ENCODE measurements at regions not wholly inside any gene's neighbourhood (a gene's known extent, or its start where the extent isn't known, plus 50 kb on each side); places are given as distances from the start of the nearest gene placed in this dataset.

DNA sequence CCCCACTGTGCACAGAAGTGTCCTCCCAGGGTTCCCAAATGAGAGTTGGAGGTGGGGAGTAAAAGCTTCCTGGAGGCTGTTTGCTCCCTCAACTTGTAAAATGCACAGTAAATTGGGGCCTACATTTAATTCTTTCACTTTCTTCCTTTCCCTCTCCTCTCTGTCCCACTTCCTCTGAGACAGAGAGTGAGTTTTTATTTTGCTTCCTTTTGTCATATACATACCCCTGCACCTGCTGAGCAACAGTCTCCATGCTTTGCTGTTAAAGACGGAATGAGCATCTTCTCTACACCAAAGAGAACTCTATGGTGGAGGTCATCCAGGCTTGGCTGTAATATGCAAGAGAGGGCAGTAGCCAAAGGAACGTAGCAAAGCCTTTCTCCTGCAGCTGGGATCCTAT lies 79.3 kb upstream of the VAV3 start:
- TF ChIP-seq BACH1 (IDR thresholded peaks at IDR 0.05; ENCODE audit: low read length), result no peak
- Histone ChIP-seq H2BK12ac (ENCODE audit: low read depth, low read length) (no peak overlapping the region), H3K4me3 (ENCODE audit: extremely low read depth in 1 of 4, insufficient read depth in 2 of 4, low read depth in 3 of 4, low read length in 4 of 4) (no peak overlapping the region), H3K23ac (ENCODE audit: insufficient read length) (no peak overlapping the region), H3K79me2 (ENCODE audit: control insufficient read depth in 1 of 2, insufficient read depth in 2 of 2, low read length in 2 of 2) (no peaks in the 10 kb centered on the region), H4K8ac (ENCODE audit: extremely low read depth, insufficient read depth, low read length) (no peak overlapping the region), H3K79me1 (ENCODE audit: low read depth, low read length) (no peaks in the 10 kb centered on the region), H3K4me2 (ENCODE audit: insufficient read depth in 1 of 2, low read depth in 2 of 2, low read length in 2 of 2) (no peak overlapping the region), H3K27me3 (replicated peaks in 1 of 4; ENCODE audit: control insufficient read depth in 3 of 4, extremely low read depth in 1 of 4, insufficient read depth in 3 of 4, low read length in 3 of 4) (no peaks in the 10 kb centered on the region), H2AFZ (ENCODE audit: low read length) (no peak overlapping the region), H3K9me3 (ENCODE audit: insufficient read depth in 2 of 2, low read depth in 1 of 2, low read length in 1 of 2) (0 out of 4 replicates have a peak, but pooled peaks cover 0 to 3% of the 10 kb centered on the region in 2 experiments), H3K9ac (replicated peaks in 1 of 4; ENCODE audit: extremely low read depth in 1 of 4, low read depth in 3 of 4, low read length in 3 of 4) (no peak overlapping the region), H2BK120ac (replicated peaks; ENCODE audit: low read depth, low read length) (no peak overlapping the region), H4K20me1 (replicated peaks in 1 of 2; ENCODE audit: control insufficient read depth in 1 of 2, insufficient read depth in 2 of 2, low read length in 2 of 2) (no peaks in the 10 kb centered on the region), H3K56ac (replicated peaks; ENCODE audit: insufficient read length, low read depth, low read length) (no peak overlapping the region), H2AK5ac (ENCODE audit: low read depth, low read length) (no peak overlapping the region), H3K27ac (ENCODE audit: low read depth, low read length) (no peak overlapping the region), H2BK5ac (ENCODE audit: low read depth, low read length) (no peak overlapping the region), H3K4ac (replicated peaks; ENCODE audit: insufficient read length, low read depth, low read length) (no peak overlapping the region), H2BK15ac (ENCODE audit: low read length) (no peak overlapping the region), H4K5ac (ENCODE audit: insufficient read length, low read depth, low read length) (no peak overlapping the region), H3K18ac (ENCODE audit: extremely low read depth, low read length) (no peak overlapping the region), H3K14ac (ENCODE audit: insufficient read length) (no peak overlapping the region), H4K91ac (replicated peaks; ENCODE audit: insufficient read length, low read length) (no peak overlapping the region), H2BK20ac (ENCODE audit: low read length) (no peak overlapping the region), H3K23me2 (ENCODE audit: low read depth, low read length) (no peaks in the 10 kb centered on the region; the same call in 1 of the 2 replicates), H3K36me3 (ENCODE audit: control insufficient read depth in 2 of 4, insufficient read depth in 4 of 4, low read length in 3 of 4) (no peaks in the 10 kb centered on the region), H3K4me1 (replicated peaks in 1 of 4; ENCODE audit: control insufficient read depth in 3 of 4, insufficient read depth in 4 of 4, low read length in 3 of 4) (peaks cover 0 to 9% (median 2%) of the 10 kb centered on the region in 4 experiments; a peak in 2 of 7 replicates)
- no peak for FAIRE-seq
- 82% methylated on average over 2 of the region's 2 CpGs; no CpG with 5 or more reads in 1 of the 2 experiments for WGBS, 2 experiments (ENCODE audit: extremely low coverage in 1 of 2, insufficient coverage in 1 of 2, insufficient read length in 1 of 2, insufficient replicate concordance in 2 of 2, low coverage in 1 of 2, low lambda C conversion rate in 2 of 2, missing lambda C conversion rate in 1 of 2)
- ChIA-PET POLR2A (ENCODE audit: partially characterized antibody) (no interaction called here), CTCF (ENCODE audit: partially characterized antibody) (no interaction called here)
- DNase-seq (ENCODE audit: low read depth in 1 of 2, low spot score in 2 of 2), result no peak
